HG03571 (cell line): ENCODE measurements at regions not wholly inside any gene's neighbourhood (a gene's known extent, or its start where the extent isn't known, plus 50 kb on each side); places are given as distances from the start of the nearest gene placed in this dataset.
"Not testable (repeated sequence)": the region's sequence is repeated elsewhere in the genome, so short reads cannot be mapped to it uniquely, and the experiment has no call there.

Experiments used
- ATAC-seq: cut with Tn5 transposase; IDR thresholded peaks from one replicate; pipeline ENCODE4 v1.9.1; 2021; ENCODE audit not compliant: unreplicated experiment

DNA sequence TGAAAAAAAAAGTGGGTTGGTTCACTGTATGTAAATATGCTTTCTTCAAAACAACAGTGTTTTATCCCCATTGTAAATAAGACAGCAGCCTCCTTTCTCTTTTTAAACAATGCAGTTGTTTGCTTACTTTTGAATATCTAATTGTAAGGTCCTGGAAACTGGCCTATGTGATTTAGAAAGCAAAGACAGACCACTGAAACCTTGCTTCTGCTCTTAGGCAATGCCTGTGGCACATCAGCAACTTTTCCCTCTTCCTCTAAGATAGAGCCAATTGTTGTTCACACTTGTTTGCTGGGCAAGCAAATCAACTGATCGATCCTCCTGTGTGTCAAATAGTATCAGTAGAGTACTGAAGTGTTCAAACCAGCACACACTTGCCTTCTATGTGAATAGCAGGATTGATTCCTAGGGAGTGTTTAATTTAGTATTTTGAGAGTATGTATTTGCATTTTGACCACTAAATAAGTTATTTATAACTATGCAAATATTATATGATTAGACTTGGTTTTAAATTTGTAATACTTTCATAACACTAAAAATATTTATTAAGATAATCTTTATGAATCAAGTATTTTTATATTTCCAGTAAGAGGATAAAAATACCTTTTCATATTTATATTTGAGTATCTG lies 55.4 kb upstream of the GRPR start:
- peak; percentile 64 for ATAC-seq

- ATAC-seq, result no peak
These were observed 59.4 kb upstream of the GRPR start for GRCh38 chrX:16063921-16064320.

DNA sequence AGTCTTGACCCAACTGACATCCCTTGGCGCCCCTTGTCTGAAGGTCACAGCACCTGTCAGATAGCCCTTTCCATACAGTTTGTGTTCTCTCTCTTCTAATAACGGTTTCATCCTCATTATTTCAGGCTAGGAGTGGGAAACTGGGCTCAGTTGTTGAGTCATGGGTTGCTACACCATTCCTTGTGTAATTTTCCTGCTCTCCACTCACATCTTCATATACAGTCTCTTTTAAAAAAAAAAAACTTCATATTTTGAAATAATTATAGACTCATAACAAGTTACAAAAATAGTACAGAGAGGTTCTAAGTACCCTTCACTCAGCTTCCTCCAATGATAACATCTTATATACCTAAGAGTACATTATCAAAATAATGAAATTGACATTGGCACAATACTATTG lies 60.2 kb upstream of the GRPR start:
- no peak for ATAC-seq

- ATAC-seq, result no peak
These were observed 62.1 kb upstream of the GRPR start for GRCh38 chrX:16061296-16061695.

DNA sequence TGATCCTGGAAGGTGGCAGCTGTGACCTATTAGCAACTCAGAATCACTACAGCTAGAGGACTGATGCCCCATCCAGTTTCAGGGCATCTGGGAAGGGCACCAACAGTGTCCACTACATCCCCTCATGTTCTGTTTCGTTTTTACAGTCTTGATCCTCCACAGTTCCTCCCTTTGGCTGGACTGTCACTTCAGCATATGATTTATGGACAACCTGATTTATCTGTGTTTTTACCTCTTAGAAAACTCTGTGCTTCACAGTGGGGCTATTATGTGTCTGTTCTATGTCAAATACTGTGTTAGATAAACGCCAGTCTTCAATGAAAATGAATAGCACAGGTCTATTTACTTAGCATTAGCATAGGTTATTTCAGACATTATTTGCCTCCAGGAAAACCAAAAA lies 63.1 kb upstream of the GRPR start:
- ATAC-seq, result no peak

DNA sequence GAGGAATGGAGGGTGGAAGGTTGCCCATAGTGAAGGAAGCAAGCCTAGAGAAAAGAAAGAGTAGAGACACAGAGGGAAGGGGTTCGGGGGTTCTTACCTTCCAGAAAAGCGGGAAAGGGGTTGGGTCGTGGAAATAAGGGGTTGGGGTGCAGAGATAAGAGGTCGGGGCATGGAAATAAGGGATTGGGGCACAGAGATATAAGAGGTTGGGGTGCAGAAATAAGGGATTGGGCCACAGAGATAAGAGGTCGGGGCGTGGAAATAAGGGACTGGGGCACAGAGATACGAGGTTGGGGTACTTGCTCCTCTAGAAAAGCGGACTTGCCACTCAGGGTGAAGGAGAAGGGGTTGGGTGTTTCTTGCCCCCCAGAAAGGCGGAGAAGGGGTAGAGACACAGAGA lies 74.2 kb upstream of the GRPR start:
- not testable (repeated sequence) for ATAC-seq

DNA sequence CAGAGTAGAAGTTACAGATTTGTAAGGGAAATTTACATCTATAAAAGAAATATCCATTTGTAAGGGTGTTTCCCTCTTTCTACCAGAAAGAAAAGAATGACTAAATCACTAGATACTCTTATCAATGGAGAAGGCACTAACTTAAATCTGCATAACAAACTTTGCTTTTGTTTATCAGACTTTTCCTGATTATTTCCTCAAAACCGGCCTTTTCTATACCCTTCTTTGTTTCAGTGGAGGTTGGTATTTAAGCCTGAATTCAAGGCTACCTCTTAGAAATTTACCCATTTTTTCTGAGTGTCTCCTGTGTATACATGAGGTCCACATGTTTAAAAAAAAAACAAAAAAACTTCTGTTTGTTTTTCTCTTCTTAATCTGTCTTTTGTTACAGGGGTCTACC lies 80.4 kb upstream of the GRPR start:
- ATAC-seq, result no peak

- ATAC-seq, result no peak
These were observed 83.5 kb upstream of the GRPR start for GRCh38 chrX:16039834-16040233.

- no peak for ATAC-seq
These were observed 84.0 kb upstream of the GRPR start for GRCh38 chrX:16039363-16039762.

- no peak for ATAC-seq
These were observed 90.0 kb upstream of the GRPR start for GRCh38 chrX:16033331-16033730.

DNA sequence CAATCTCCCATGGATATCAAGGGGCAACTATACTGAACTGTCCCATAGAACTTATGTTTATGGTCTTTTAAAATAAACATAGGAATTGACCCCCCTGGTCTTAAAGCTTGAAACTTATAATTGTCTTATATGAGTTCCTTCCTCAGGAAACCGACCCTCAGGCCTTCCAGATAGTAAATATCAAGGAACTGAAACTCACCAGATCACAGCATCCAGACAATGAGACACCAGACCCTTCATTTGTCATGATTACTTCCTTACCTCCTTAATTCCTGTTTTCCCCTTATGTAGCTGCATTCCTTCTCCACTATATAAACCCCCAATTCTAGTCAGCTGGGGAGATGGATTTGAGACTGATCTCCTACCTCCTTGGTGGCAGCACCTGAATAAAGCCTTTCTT lies 94.8 kb upstream of the GRPR start:
- no peak for ATAC-seq

- peak; percentile 98 for ATAC-seq
These were observed 99.3 kb upstream of the GRPR start for GRCh38 chrX:16023790-16024734.

DNA sequence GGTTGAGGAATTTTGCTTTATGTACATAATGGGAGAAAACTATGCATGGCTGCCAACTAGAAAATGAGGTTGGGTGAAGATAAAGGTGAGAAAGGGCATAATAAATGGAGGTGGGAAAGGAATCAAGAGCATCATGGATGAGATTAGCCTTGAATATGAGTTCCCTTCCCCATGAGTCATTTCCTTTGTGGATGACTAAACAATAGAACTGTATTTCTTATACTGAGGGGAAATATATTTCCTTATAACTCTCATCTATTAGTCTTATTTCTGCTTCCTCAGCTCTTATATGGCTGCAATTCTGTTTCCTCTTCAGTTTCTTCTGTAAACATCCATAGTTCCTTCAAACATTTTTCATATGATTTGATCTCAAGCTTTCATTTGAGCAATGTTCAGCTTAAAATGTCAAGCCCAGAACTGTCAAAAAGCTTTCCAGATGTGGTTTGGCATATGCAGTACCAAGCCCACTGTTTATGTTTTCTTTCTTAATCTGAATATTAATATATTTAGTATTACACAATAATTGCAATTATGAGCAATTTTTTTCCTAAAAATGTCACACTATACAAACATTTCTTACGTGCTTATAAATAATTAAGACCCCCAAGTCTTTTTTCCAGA lies 100.7 kb upstream of the GRPR start:
- no peak for ATAC-seq

- ATAC-seq, result no peak
These were observed 105.1 kb upstream of the GRPR start for GRCh38 chrX:16018291-16018690.

GRCh38 chrX:16014171-16014570 lies 109.2 kb upstream of the GRPR start:
- no peak for ATAC-seq

GRCh38 chrX:16012250-16012649 lies 111.1 kb upstream of the GRPR start:
- ATAC-seq, result no peak

GRCh38 chrX:16005917-16006316 lies 117.4 kb upstream of the GRPR start:
- ATAC-seq, result no peak

- no peak for ATAC-seq
These were observed 121.2 kb upstream of the GRPR start for GRCh38 chrX:16002185-16002584.

DNA sequence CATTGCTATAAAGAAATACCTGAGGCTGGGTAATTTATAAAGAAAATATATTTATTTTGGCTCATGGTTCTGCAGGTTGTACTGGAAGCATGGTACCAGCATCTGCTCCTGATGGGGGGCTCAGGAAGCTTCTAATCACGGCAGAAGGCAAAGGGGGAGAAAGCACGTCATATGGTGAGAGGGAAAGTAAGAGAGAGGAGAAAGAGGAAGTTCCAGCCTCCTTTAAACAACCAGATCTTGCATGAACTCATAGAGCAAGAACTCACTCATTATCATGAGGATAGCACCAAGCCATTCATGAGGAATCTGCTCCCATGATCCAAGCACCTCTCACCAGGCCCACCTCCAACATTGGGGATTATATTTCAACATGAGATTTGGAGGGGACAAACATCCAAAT lies 125.0 kb upstream of the GRPR start:
- no peak for ATAC-seq

- ATAC-seq, result no peak
These were observed 133.6 kb upstream of the GRPR start for GRCh38 chrX:15989716-15990115.

GRCh38 chrX:15988661-15989603 lies 134.3 kb upstream of the AP1S2 start:
- no peak for ATAC-seq
